AG04449 (cell line): ENCODE measurements at regions not wholly inside any gene's neighbourhood (a gene's known extent, or its start where the extent isn't known, plus 50 kb on each side); places are given as distances from the start of the nearest gene placed in this dataset.

Experiments
- CTCF ChIA-PET: fragments of 350-600 bp; formaldehyde crosslinking; extraction: SDS; loops from one replicate; lab custom pipeline; 2021; ENCODE audit warnings: antibody characterized with exemption; lab: Yijun Ruan, JAX
- POLR2A ChIA-PET: fragments of 400-600, 350-600 bp; formaldehyde crosslinking; extraction: SDS; loops from one replicate; lab custom pipeline; 2020; ENCODE audit warnings: antibody characterized with exemption, inconsistent platforms; lab: Yijun Ruan, JAX
- DNase-seq: peaks from one replicate; pipeline ENCODE4 v3.0.0-alpha.2; 2010; ENCODE audit warnings: low read depth, low spot score
- H3K4me3 ChIP-seq: 2 replicates; pipeline ENCODE4 v1.5.1; 2011; ENCODE audit warnings: low read depth, mild to moderate bottlenecking, control low read depth, low read length
- TF ChIP-seq, protein P1 (sequence below): IDR thresholded peaks from one replicate; pipeline ENCODE4 v1.5.1; 2011; ENCODE audit warnings: mild to moderate bottlenecking, moderate library complexity, low read length, control low read depth, inconsistent platforms; ENCODE audit not compliant: insufficient read depth; ENCODE audit errors: missing control alignments

DNA sequence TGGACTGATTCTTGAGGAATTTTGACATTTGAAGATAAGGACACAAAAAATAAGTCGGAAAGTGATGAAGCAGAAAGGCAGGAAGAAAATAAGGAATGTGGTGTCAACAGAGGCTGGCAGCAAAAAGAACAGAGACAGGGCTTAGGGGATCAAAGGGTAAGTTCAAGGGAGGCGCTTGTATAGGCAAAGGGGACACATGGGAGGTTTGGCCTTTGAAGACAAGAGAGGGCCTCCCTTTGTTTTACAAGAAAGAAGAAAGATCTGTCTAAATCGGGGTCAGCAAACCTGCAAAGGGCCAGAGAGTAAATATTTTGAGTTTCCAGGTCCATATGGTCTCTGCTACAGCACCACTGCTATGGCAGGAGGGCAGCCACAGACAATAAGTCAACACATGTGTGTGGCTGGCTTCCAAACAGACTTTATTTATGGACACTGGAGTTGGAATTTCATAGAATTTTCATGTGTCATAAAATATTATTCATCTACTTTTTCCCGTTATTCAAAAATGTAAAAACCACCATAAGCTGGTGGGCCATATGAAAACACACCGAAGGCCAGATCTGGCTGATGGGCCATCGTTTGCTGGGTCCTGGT is 112.0 kb upstream of the FBXL7 start:
- ChIA-PET POLR2A (no interaction called here), CTCF (no interaction called here)
- no peak for DNase-seq
- TF ChIP-seq, protein P1, sequence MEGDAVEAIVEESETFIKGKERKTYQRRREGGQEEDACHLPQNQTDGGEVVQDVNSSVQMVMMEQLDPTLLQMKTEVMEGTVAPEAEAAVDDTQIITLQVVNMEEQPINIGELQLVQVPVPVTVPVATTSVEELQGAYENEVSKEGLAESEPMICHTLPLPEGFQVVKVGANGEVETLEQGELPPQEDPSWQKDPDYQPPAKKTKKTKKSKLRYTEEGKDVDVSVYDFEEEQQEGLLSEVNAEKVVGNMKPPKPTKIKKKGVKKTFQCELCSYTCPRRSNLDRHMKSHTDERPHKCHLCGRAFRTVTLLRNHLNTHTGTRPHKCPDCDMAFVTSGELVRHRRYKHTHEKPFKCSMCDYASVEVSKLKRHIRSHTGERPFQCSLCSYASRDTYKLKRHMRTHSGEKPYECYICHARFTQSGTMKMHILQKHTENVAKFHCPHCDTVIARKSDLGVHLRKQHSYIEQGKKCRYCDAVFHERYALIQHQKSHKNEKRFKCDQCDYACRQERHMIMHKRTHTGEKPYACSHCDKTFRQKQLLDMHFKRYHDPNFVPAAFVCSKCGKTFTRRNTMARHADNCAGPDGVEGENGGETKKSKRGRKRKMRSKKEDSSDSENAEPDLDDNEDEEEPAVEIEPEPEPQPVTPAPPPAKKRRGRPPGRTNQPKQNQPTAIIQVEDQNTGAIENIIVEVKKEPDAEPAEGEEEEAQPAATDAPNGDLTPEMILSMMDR: no peak
- H3K4me3 ChIP-seq: no peak overlapping the region

DNA sequence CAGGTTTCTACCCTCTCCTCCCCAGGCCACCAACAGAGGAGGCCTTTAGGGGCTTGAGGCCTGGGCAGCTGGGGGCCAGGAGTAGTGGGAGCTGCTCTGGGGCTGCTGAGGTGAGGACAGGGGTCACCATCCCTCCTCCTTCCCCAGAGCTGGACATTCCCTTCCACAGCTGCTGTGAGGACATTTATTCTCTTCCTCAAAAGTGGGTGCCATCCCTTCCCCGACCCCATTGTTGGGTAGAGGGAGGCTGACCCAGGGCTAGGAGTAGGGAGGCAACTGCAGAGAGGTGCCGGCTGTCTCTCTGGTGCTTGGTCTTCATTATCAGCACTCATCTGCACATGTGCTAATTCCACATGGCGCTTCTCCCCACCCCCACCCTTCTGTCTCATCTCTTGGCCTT is 113.9 kb upstream of the FBXL7 start:
- CTCF ChIA-PET: no interaction called here
- POLR2A ChIA-PET: no interaction called here
- no peak for DNase-seq
- H3K4me3 ChIP-seq: no peak overlapping the region
- TF ChIP-seq, protein P1: no peak

DNA sequence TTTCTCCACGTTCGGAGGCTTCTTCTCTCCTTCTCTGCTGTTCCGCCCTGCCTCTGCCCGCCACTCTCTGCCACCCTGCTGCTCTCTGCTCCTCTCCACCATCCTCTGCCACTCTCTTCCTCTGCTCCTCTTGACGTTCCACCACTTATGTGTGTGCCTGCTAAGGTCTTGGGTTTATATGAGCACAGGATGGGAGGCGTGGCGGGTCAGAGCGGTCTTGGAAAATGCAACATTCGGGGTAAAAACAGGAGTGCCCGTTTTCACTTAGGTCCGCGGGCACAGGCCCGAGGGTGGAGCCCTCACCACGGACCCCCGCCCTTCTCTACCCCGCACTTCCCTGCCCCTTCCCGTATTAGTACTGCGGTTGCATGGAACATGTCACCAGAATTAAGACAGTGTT is 114.4 kb upstream of the FBXL7 start:
- POLR2A ChIA-PET: no interaction called here
- no peak overlapping the region for H3K4me3 ChIP-seq
- no peak for DNase-seq
- CTCF ChIA-PET: interaction anchor here (4.5 kb wide), 1 partner anchor 609 kb away, joined by 44 read pairs; no protein-coding TSS in a partner anchor
- TF ChIP-seq, protein P1: no peak

DNA sequence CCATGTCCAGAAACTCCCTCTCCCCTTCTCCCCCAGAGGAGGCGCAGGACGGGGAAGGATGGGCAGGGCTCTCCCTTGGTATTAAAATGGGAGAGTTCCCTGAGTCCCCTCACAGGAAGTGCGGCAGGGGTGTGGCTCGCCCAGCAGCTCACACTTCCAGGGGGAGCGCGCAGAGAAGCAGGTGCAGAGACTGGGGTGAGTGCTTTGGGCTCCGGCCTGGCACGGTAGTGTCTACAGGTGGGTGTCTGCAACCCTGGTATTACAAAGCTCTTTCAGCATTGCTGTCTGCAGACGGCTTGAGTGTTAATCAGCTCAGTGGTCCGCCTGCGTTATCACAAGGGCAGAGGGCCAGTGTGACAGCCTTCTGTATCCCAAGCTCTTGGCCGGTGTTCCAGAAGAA is 114.9 kb upstream of the FBXL7 start:
- no peak for DNase-seq

DNA sequence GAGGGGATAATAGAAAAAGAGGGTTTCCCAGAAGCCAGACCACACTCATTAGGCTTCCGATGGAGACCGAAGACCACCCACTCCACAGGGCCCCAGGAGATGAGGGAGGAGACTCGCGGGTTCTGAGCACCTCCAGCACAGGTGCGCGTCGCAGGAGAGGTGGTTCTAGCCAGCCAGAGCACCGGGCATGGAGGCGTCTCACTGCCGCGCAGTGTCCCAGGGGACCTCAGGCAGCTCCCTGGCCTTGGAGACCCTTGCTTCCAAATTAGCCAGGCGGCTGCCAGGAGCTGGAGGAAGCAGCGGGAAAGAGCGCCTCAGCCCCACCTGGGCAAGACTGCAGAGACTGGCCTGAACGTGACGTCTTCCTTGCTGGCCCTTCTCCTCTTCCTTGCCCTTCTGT is 115.4 kb upstream of the FBXL7 start:
- no peak for DNase-seq
- POLR2A ChIA-PET: no interaction called here
- TF ChIP-seq, protein P1: no peak
- CTCF ChIA-PET: interaction anchor here (1.5 to 4.5 kb wide), 2 partner anchors 406 to 610 kb away, joined by 4 to 44 read pairs; no protein-coding TSS in a partner anchor
- H3K4me3 ChIP-seq: no peak overlapping the region

More for the DNA sequence above, 114.9 kb upstream of the FBXL7 start:
- TF ChIP-seq, protein P1: no peak
- ChIA-PET POLR2A (no interaction called here), CTCF (interaction anchor here (4.5 kb wide), 1 partner anchor 610 kb away, joined by 44 read pairs; no protein-coding TSS in a partner anchor)
- H3K4me3 ChIP-seq: no peak overlapping the region

DNA sequence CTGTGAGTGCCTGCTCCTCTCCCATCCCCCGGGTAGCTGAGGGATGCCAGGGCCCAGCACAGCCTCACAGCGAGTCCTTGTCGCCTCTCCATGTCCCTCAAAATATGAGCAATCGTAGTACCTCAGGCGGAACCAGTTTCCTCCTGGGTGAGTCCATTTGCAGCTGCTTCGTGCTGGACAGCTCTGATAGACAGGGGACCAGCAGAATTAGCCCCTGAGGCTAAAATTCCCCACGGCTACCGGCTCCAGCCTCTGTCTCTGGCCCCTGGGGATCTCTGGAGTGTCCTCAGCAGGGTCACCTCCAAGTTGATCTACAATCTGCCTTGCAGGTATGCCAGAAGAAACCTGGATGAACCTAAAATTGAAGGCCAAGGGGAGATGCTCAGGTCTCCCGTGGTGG is 115.8 kb upstream of the FBXL7 start:
- CTCF ChIA-PET: interaction anchor here (0.8 to 4.5 kb wide), 6 partner anchors 14 to 611 kb away, joined by 3 to 44 read pairs (median 3); no protein-coding TSS in a partner anchor
- H3K4me3 ChIP-seq: no peak overlapping the region
- POLR2A ChIA-PET: no interaction called here
- no peak for DNase-seq
- TF ChIP-seq, protein P1: no peak
